NCI-H2227 treated with DMSO at 0.1 percent for 48 hours (cell line): ENCODE measurements at regions not wholly inside any gene's neighbourhood (a gene's known extent, or its start where the extent isn't known, plus 50 kb on each side); places are given as distances from the start of the nearest gene placed in this dataset.

Source experiments
- DNase-seq: peaks from one replicate; lab custom pipeline; 2025; lab: John Stamatoyannopoulos, UW

GRCh38 chr11:98836156-98836555, 184.6 kb upstream of the CNTN5 start:
- no peak for DNase-seq

- no peak for DNase-seq
Observed at GRCh38 chr11:98842187-98842586, 178.6 kb upstream of the CNTN5 start.

- no peak for DNase-seq
Observed at GRCh38 chr11:98862169-98862568, 158.6 kb upstream of the CNTN5 start.

GRCh38 chr11:98871690-98872089, 149.1 kb upstream of the CNTN5 start:
- DNase-seq: no peak

- no peak for DNase-seq
Observed at GRCh38 chr11:98874050-98874449, 146.7 kb upstream of the CNTN5 start.

- DNase-seq: no peak
Observed at GRCh38 chr11:98895936-98896335, 124.8 kb upstream of the CNTN5 start.

DNA sequence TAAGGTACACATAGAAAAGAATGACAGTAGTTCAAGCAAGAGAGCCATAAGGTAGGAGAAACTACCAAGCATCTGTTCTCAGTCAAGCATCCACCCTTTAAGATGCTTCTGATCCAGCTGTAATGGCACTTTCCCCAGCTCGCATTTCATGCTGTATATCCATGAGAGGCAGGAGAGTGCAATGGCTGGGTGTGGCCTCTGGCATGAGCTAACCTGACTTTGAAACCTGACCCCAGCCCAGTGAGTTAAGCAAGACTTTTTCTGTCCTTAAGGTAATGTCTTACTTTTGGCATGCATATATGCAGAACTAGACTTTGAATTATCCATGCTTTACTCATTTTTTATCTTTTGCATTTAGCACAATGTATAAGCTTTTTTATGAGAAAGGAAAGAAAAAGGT, 79.8 kb upstream of the CNTN5 start:
- no peak for DNase-seq

- DNase-seq: no peak
Observed at GRCh38 chr11:98944461-98944860, 76.3 kb upstream of the CNTN5 start.

GRCh38 chr11:98952107-98952506, 68.6 kb upstream of the CNTN5 start:
- no peak for DNase-seq

DNA sequence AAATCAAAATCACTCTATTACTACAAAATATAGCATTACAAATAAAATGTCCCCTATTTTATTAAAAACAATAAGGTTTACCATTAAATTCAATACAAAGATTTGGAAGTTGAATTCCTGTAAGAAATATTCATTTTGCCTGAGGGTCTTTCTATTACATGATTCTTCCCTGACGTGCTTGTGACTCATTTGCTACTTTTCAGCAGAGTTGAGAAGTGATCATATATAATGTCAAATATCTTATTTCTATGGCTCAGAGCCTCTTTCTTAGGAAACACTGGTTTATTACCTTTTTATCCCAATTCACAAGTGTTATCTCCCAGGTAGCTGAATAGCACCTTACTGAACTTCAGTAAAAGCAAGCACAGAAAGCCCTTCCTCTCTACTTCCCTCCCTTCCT, 65.2 kb upstream of the CNTN5 start:
- no peak for DNase-seq

- DNase-seq: no peak
Observed at GRCh38 chr11:98964146-98964545, 56.6 kb upstream of the CNTN5 start.

- DNase-seq: no peak
Observed at GRCh38 chr11:98965358-98965757, 55.4 kb upstream of the CNTN5 start.

DNA sequence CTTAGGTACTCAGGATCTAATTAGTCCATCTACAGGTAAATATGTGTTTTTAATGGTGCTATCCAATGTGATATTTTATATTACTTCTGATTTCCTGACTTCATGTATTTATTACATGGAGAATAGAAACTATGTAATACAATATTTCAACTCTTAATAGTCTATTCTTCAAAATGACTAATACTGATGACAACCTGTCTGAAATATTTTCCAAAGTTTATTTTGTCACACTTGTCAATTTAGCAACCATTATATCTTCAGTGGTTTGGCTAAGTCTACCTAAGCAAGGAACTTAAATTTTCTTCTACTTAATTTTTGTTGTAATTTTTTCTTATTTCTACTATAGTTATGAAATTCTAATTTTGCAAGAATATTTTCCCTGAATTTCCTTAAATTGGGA, 55.0 kb upstream of the CNTN5 start:
- DNase-seq: no peak

- no peak for DNase-seq
Observed at GRCh38 chr11:98967005-98967404, 53.7 kb upstream of the CNTN5 start.
